Mammary epithelial cell (primary cell): ENCODE measurements at regions not wholly inside any gene's neighbourhood (a gene's known extent, or its start where the extent isn't known, plus 50 kb on each side); places are given as distances from the start of the nearest gene placed in this dataset.

Experiments
- CTCF ChIP-seq, 2 donors: IDR thresholded peaks in 1 of 2; conservative IDR thresholded peaks in 1 of 2; 2 replicates each; pipeline ENCODE4 v1.5.1; 2011 to 2012; ENCODE audit warnings: inconsistent platforms in 2 of 2, low read length in 2 of 2, mild to moderate bottlenecking in 2 of 2, control low read depth in 1 of 2, low read depth in 1 of 2; ENCODE audit not compliant: insufficient read depth in 1 of 2; ENCODE audit errors: extremely low read depth in 1 of 2
- EZH2 ChIP-seq: IDR thresholded peaks from 2 replicates; pipeline ENCODE4 v1.6.1; 2012; ENCODE audit warnings: low read length, inconsistent platforms, borderline replicate concordance

DNA sequence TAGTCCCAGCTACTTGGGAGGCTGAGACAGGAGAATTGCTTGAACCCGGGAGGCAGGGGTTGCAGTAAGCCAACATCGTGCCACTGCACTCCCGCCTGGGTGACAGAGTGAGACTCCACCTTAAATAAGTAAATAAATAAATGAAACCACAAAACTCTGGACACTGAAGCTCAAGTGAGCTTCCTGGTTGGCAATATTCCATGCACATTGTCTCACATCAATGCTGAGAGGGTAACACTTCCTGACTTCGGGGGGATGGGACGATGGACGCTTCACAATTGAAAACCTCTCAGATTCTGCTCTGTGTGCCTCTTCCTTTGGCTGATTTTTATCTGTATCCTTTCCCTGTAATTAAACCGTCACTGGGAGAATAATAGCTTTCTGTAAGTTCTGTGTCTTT is 70.0 kb upstream of the ZNF644 start:
- TF ChIP-seq EZH2 (no peak), CTCF (conservative IDR thresholded peaks at IDR 0.05 in 1 of 2, IDR thresholded peaks at IDR 0.05 in 1 of 2; ENCODE audit: extremely low read depth in 1 of 2, insufficient read depth in 1 of 2, low read depth in 1 of 2, low read length in 2 of 2) (no peak)
